ENCODE measurements at regions not wholly inside any gene's neighbourhood (a gene's known extent, or its start where the extent isn't known, plus 50 kb on each side); places are given as distances from the start of the nearest gene placed in this dataset.

DNA sequence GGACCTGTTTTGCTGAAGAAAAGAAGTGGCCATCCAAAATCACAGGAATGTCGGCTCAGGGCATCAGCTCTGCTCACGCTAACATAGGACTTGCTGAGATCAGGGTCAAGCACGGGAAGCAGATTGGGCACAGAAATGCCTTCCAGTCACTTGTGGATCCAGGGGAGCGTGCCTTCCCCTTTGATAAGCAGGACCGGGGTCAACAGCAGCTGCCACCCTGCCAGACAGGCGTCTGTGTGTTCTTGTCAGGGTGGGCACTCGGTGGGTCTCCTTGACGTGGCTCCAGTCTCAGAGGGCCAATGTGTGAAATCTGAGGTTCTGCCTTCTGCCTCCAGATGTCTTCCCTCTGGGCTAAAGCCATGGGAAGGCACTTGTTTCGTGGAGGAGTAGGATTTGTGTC is 313.7 kb upstream of the IRX4 start:
- CTCF ChIA-PET: no interaction called here
- no peak for ATAC-seq
- Mint-ChIP-seq H3K27ac (no peak overlapping the region), H3K4me3 (no peak overlapping the region), H3K36me3 (ENCODE audit: low read depth) (no peaks in the 10 kb centered on the region), H3K4me1 (ENCODE audit: low read depth) (no peaks in the 10 kb centered on the region), H3K9me3 (ENCODE audit: insufficient read depth) (no peaks in the 10 kb centered on the region), H3K27me3 (ENCODE audit: low read depth) (no peaks in the 10 kb centered on the region)
- POLR2A ChIA-PET: no interaction called here
- no peak for DNase-seq

DNA sequence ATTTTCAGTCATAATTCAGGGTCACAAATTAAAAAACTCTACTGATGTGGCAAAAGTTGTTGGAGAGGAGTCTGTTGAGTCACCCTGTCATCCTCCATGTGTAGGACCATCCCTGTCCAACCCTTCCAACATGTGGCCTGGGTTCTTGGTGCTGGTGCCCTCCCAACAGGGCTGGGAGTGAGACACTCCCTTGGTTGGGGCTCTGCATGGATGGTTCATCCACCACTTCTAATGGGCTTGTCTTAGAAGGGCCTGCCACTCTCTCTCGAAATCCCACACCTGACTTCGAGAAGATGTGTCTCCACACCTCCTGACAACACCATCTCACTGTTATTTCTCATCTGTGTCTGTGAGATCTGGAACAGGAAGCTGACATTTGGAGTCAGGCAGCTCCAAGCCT is 312.2 kb upstream of the IRX4 start:
- Mint-ChIP-seq H3K27ac (no peak overlapping the region), H3K9me3 (ENCODE audit: insufficient read depth) (no peaks in the 10 kb centered on the region), H3K27me3 (ENCODE audit: low read depth) (no peaks in the 10 kb centered on the region), H3K36me3 (ENCODE audit: low read depth) (no peaks in the 10 kb centered on the region), H3K4me3 (no peak overlapping the region), H3K4me1 (ENCODE audit: low read depth) (no peaks in the 10 kb centered on the region)
- ChIA-PET POLR2A (no interaction called here), CTCF (no interaction called here)
- no peak for ATAC-seq
- no peak for DNase-seq

DNA sequence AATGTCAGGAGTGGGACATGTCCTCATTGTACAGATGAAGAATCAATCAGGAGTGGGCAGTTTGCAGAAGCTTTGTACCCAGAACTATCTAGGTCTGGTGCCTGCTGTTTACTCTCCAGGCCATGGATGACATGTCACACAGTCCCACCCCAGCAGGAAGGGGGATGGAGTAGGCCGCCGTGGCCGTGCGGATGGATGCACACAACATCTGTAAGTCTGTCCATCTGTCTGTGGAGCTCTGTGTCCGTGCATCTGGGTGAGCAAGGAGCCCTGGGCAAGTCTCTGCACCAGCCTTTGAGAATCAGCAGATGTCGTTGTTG is 311.5 kb upstream of the IRX4 start:
- no peak overlapping the region for H3K4me3 Mint-ChIP-seq
- DNase-seq (no peak), ATAC-seq (no peak)
- H3K27me3 Mint-ChIP-seq (ENCODE audit: low read depth): no peaks in the 10 kb centered on the region
- no peaks in the 10 kb centered on the region for H3K9me3 Mint-ChIP-seq (ENCODE audit: insufficient read depth)
- no peaks in the 10 kb centered on the region for H3K36me3 Mint-ChIP-seq (ENCODE audit: low read depth)
- ChIA-PET CTCF (no interaction called here), POLR2A (no interaction called here)
- no peaks in the 10 kb centered on the region for H3K4me1 Mint-ChIP-seq (ENCODE audit: low read depth)
- H3K27ac Mint-ChIP-seq: no peak overlapping the region

DNA sequence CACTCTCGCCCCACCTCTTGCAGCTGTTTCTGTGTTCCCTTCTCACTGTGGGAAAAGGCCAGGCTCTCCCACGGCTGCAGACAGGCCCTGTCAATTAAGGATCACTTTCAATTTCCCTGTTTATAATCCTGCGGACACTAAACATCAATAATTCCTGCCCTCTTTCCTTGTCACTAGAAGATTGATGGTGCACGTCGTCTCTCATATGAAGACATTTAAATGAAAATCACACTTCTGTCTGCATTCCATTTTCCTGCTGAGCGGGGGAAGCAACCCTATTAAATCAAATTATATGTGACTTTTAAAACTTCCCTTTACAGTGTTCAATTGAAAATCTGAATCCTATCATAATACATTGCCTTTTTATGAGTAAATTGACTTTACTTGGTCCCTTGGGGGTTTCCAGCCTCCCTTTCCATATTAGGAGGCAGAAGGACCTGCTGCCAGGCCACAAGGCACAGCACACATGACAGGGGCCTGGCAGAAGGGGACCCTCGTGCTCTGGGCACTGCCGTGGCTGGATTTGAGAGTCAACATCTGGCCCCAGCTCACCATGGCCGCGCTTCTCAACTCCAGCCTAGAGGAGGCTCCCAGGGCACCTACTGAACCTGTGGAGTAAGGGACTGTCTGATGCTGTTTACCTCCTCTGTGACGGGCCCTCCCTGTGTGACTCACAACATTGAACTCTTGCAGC is 311.0 kb upstream of the IRX4 start:
- Mint-ChIP-seq H3K27ac (no peak overlapping the region), H3K4me3 (no peak overlapping the region), H3K27me3 (ENCODE audit: low read depth) (no peaks in the 10 kb centered on the region), H3K36me3 (ENCODE audit: low read depth) (no peaks in the 10 kb centered on the region), H3K4me1 (ENCODE audit: low read depth) (no peaks in the 10 kb centered on the region), H3K9me3 (ENCODE audit: insufficient read depth) (no peaks in the 10 kb centered on the region)
- no peak for ATAC-seq
- no peak for DNase-seq
- ChIA-PET POLR2A (no interaction called here), CTCF (no interaction called here)

DNA sequence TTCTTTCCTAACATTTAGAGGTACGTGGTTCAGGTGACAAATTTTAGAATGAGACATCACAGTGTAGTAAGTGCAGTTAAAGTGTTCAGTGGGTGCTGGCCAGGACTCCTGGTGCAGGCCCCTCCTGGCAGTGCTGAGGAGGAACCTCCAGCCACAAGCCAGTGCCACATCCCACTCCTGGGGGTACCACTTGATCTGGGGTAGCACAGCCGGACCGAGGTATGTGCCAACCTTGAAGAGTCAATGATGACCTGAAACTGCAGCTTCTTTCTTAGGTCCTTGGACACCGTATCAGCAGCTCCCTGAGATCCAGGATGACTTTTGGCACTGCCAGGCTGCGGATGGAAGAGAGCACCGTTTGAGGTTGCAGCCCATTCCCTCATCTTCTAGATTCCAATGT is 310.4 kb upstream of the IRX4 start:
- no peak overlapping the region for H3K27ac Mint-ChIP-seq
- no peaks in the 10 kb centered on the region for H3K4me1 Mint-ChIP-seq (ENCODE audit: low read depth)
- H3K4me3 Mint-ChIP-seq: no peak overlapping the region
- no peak for ATAC-seq
- no peaks in the 10 kb centered on the region for H3K27me3 Mint-ChIP-seq (ENCODE audit: low read depth)
- ChIA-PET POLR2A (no interaction called here), CTCF (no interaction called here)
- no peaks in the 10 kb centered on the region for H3K9me3 Mint-ChIP-seq (ENCODE audit: insufficient read depth)
- no peaks in the 10 kb centered on the region for H3K36me3 Mint-ChIP-seq (ENCODE audit: low read depth)
- DNase-seq: no peak

DNA sequence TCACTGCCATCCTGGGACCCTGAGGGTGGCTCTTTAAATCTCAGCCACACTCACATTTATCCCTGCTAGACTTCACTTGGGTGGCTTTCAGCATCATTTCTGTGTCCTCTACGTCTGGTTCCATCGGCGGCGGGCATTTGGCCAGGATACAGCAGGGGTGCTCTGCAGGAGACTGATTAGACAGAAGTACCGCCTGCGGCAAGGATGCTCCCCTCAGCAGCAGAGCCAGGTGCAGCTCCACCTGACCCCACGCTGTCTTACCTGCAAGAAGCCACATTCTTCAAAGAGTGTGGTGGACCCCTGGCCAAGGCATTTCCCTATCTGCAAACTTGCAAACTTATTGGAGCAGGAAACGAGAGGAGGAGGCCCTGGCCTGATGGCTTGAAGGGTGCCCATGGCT is 309.8 kb upstream of the IRX4 start:
- Mint-ChIP-seq H3K27me3 (ENCODE audit: low read depth) (no peaks in the 10 kb centered on the region), H3K4me3 (no peak overlapping the region), H3K27ac (no peak overlapping the region), H3K9me3 (ENCODE audit: insufficient read depth) (no peaks in the 10 kb centered on the region), H3K4me1 (ENCODE audit: low read depth) (no peaks in the 10 kb centered on the region), H3K36me3 (ENCODE audit: low read depth) (no peaks in the 10 kb centered on the region)
- ATAC-seq (no peak), DNase-seq (no peak)
- CTCF ChIA-PET: no interaction called here
- POLR2A ChIA-PET: no interaction called here

DNA sequence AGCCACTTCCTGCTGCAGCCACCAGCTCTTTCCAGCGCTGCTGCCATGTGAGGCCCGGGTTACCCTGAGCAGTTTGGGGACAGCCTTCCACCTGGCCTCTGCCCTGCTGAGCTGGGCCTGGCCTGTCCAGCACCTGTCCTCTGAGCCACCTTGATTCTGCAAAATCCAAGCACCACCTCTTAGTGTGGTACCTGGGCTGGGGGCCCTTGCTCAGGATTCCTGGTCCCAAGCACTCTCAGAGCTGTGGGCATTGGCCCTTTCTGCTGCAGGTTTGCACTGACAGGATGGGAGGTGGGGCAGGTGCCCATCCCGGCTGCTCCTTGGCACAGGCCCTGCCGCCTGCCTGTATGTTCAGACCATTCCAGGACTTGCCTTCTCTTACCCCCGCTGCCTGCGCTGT is 309.2 kb upstream of the IRX4 start:
- no peak overlapping the region for H3K27ac Mint-ChIP-seq

DNA sequence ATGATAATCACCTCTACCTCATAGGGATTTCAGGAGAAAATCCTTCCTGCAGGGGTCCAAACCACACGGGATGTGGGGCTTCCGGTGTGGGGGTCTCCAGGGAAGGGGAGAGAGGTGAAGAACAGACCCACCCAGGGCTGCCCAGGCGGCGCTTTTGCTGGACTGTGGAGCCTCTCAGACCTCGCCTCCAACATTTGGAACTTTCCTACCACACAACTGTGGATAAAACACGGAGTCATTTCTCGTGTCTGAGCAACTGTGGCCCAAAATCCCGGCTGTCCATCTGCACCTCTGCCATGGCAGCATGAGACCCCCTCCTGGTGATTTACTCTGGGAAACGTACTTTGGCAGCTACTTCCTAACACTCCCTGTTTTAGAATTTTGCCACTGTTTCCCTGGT is 307.8 kb upstream of the IRX4 start:
- Mint-ChIP-seq H3K9me3 (ENCODE audit: insufficient read depth) (no peaks in the 10 kb centered on the region), H3K27me3 (ENCODE audit: low read depth) (no peaks in the 10 kb centered on the region), H3K4me1 (ENCODE audit: low read depth) (no peaks in the 10 kb centered on the region), H3K27ac (no peak overlapping the region), H3K4me3 (no peak overlapping the region), H3K36me3 (ENCODE audit: low read depth) (no peaks in the 10 kb centered on the region)
- CTCF ChIA-PET: no interaction called here
- DNase-seq (no peak), ATAC-seq (no peak)
- POLR2A ChIA-PET: no interaction called here

More for the DNA sequence above, 309.2 kb upstream of the IRX4 start:
- ChIA-PET POLR2A (no interaction called here), CTCF (no interaction called here)
- no peaks in the 10 kb centered on the region for H3K27me3 Mint-ChIP-seq (ENCODE audit: low read depth)
- no peaks in the 10 kb centered on the region for H3K9me3 Mint-ChIP-seq (ENCODE audit: insufficient read depth)
- ATAC-seq (no peak), DNase-seq (no peak)
- no peak overlapping the region for H3K4me3 Mint-ChIP-seq
- no peaks in the 10 kb centered on the region for H3K4me1 Mint-ChIP-seq (ENCODE audit: low read depth)
- H3K36me3 Mint-ChIP-seq (ENCODE audit: low read depth): no peaks in the 10 kb centered on the region

DNA sequence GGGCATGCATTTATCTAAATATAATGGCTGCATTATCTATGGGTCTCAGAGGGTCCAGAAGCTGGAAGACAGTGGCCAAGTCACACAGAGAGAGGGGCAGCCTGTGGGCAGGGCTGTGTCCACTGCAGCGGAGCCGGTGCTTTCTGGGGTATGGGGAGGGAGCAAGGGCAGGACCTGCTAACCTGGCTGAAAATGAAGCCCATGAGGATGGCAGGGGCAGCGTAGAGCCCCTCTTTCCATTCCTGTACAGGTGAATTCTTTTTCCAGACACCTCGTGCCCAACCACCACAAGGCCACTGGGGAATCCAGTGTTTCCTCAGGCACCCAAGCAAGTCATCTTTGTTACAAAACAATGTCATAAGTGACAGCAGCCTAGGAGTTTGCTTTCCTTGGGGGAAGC is 305.9 kb upstream of the IRX4 start:
- no peaks in the 10 kb centered on the region for H3K36me3 Mint-ChIP-seq (ENCODE audit: low read depth)
- H3K27ac Mint-ChIP-seq: no peak overlapping the region
- no peak for ATAC-seq
- H3K27me3 Mint-ChIP-seq (ENCODE audit: low read depth): no peaks in the 10 kb centered on the region
- CTCF ChIA-PET: no interaction called here
- no peak overlapping the region for H3K4me3 Mint-ChIP-seq
- DNase-seq: no peak
- POLR2A ChIA-PET: no interaction called here
- no peaks in the 10 kb centered on the region for H3K9me3 Mint-ChIP-seq (ENCODE audit: insufficient read depth)
- no peaks in the 10 kb centered on the region for H3K4me1 Mint-ChIP-seq (ENCODE audit: low read depth)

DNA sequence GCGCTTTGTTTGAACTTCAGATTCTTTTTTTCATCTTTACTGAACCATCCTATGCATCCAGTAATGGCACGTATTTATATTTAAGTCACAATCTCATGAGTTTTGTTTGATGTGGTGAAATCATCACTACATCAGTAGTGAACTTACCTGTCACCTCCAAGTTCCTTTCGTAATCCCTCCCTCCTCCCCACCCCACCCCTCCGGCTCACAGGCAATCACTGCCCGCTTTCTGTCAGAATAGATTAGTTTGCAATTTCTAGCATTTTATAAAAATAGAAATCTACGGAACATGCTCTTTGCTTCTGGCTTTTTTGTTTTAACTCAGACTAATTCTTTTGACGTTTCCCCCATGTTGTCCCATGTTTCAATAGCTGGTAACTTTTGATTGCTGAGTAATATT is 305.4 kb upstream of the IRX4 start:
- no peaks in the 10 kb centered on the region for H3K36me3 Mint-ChIP-seq (ENCODE audit: low read depth)
- POLR2A ChIA-PET: no interaction called here
- CTCF ChIA-PET: no interaction called here

DNA sequence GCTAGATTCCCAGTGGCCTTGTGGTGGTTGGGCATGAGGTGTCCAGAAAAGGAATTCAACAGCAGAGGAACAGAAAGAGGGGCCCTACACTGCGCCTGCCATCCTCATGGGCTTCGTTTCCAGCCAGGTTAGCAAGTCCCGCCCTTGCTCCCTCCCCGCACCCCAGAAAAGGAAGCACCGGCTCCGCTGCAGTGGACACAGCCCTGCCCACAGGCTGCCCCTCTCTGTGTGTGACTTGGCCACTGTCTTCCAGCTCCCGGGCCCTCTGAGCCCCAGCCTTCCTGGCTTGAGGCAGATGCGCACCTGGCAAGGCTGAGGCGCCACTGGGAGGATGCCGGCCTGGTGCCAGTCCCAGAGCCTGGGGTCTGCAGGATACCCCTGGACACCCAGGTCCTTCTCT is 305.0 kb upstream of the IRX4 start:
- ChIA-PET POLR2A (no interaction called here), CTCF (no interaction called here)
- Mint-ChIP-seq H3K4me1 (ENCODE audit: low read depth) (no peaks in the 10 kb centered on the region), H3K36me3 (ENCODE audit: low read depth) (no peaks in the 10 kb centered on the region), H3K27ac (no peak overlapping the region), H3K4me3 (no peak overlapping the region), H3K27me3 (ENCODE audit: low read depth) (no peaks in the 10 kb centered on the region), H3K9me3 (ENCODE audit: insufficient read depth) (no peaks in the 10 kb centered on the region)
- DNase-seq (no peak), ATAC-seq (no peak)

More for the DNA sequence above, 305.4 kb upstream of the IRX4 start:
- no peak for DNase-seq
- Mint-ChIP-seq H3K4me1 (ENCODE audit: low read depth) (no peaks in the 10 kb centered on the region), H3K9me3 (ENCODE audit: insufficient read depth) (no peaks in the 10 kb centered on the region), H3K4me3 (no peak overlapping the region), H3K27ac (no peak overlapping the region), H3K27me3 (ENCODE audit: low read depth) (no peaks in the 10 kb centered on the region)
- ATAC-seq: no peak

DNA sequence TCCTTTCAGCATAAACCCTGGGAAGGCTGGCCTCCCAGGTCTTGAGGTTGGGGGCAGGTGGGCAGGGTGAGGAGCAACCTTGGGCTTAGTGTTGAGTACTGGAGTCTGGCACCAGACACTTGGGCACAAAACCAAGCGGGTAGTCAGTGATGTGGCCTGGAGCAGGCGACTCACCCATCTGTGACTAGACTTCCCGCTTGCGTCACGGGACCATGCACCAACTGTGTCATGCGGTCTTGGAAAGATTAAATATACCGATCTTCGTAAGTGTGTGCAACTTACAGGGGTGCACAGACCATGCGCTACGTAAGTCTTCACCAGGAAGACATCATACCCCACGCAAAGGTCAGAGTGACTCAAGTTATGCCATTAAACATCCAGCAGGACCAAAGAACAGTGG is 304.4 kb upstream of the IRX4 start:
- Mint-ChIP-seq H3K36me3 (ENCODE audit: low read depth) (no peaks in the 10 kb centered on the region), H3K4me3 (no peak overlapping the region), H3K4me1 (ENCODE audit: low read depth) (no peaks in the 10 kb centered on the region), H3K9me3 (ENCODE audit: insufficient read depth) (no peaks in the 10 kb centered on the region), H3K27me3 (ENCODE audit: low read depth) (no peaks in the 10 kb centered on the region), H3K27ac (no peak overlapping the region)
- DNase-seq (peak; percentile 5), ATAC-seq (no peak)
- CTCF ChIA-PET: no interaction called here
- POLR2A ChIA-PET: no interaction called here

DNA sequence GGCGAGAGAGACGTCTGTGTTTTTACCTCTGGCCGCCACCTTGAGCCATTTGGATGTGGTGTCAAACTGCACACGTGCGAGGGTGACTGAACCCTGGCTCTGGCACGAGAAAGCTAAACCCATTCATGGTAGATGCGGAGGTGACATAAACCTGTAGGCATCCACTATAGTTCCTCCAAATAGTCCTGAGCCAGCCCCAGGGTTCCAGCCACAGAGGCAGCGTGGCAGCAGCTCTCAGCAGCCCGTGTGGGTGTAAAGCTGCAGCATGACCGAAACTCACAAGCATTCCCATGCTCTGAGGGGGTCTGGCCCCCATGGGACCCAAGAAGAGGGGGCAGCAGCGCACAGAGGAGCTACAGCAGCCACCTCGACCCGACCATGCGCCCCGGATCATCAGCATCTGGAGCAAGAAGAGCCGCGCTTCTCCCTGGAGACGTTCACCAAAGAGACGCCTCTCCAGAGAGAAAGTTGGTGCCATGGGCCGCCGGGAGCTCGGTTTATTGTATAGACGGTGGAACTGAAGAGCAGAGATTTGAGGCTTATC is 303.8 kb upstream of the IRX4 start:
- ATAC-seq: no peak
- no peak overlapping the region for H3K27ac Mint-ChIP-seq
- POLR2A ChIA-PET: no interaction called here

More for the DNA sequence above, 303.8 kb upstream of the IRX4 start:
- DNase-seq: peak; percentile 8
- Mint-ChIP-seq H3K9me3 (ENCODE audit: insufficient read depth) (no peaks in the 10 kb centered on the region), H3K4me1 (ENCODE audit: low read depth) (no peaks in the 10 kb centered on the region), H3K27me3 (ENCODE audit: low read depth) (no peaks in the 10 kb centered on the region), H3K4me3 (no peak overlapping the region), H3K36me3 (ENCODE audit: low read depth) (no peaks in the 10 kb centered on the region)
- CTCF ChIA-PET: no interaction called here
